ENCODE measurements at regions not wholly inside any gene's neighbourhood (a gene's known extent, or its start where the extent isn't known, plus 50 kb on each side); places are given as distances from the start of the nearest gene placed in this dataset.

DNA sequence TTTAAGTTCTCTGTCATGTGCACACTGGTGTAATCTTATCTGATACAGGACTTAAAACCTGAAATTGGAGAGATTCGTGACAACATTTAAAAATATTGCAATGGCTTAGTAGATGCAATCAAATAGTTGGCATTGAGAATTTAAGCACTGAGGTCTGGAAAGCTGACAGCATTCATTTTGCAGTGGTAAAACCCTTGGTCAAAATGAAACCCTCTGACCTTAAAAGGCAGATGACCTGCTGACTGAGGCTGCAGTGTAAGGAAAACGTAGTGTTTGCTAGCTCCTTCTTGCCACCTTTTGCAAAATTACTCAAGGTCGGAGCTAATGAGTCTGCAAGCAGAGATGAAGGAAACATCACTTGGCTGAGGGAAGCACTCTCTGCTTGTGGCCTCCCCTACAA, 150.6 kb downstream of the KCTD12 start:
- Histone ChIP-seq H3K4me1 (ENCODE audit: control insufficient read depth in 1 of 2, insufficient read depth in 2 of 2, low read length in 2 of 2) (no peaks in the 10 kb centered on the region), H3K4me3 (ENCODE audit: low read depth in 1 of 2, low read length in 2 of 2) (no peak overlapping the region), H3K27ac (ENCODE audit: low read depth, low read length) (no peak overlapping the region), H3K27me3 (ENCODE audit: control insufficient read depth in 1 of 2, insufficient read depth in 2 of 2, low read length in 2 of 2) (no peaks in the 10 kb centered on the region), H3K9ac (ENCODE audit: low read depth in 1 of 2, low read length in 2 of 2) (no peak overlapping the region), H3K9me3 (ENCODE audit: control insufficient read depth in 1 of 2, low read length in 2 of 2) (no peaks in the 10 kb centered on the region), H3K36me3 (ENCODE audit: control insufficient read depth in 1 of 2, insufficient read depth in 2 of 2, low read length in 2 of 2) (no peaks in the 10 kb centered on the region)

- H3K36me3 ChIP-seq (ENCODE audit: control insufficient read depth in 1 of 2, insufficient read depth in 2 of 2, low read length in 2 of 2), result no peaks in the 10 kb centered on the region
- no peaks in the 10 kb centered on the region for H3K4me1 ChIP-seq (ENCODE audit: control insufficient read depth in 1 of 2, insufficient read depth in 2 of 2, low read length in 2 of 2)
- no peaks in the 10 kb centered on the region for H3K9me3 ChIP-seq (ENCODE audit: control insufficient read depth in 1 of 2, low read length in 2 of 2)
- H3K9ac ChIP-seq (ENCODE audit: low read depth in 1 of 2, low read length in 2 of 2), result no peak overlapping the region
- H3K4me3 ChIP-seq (ENCODE audit: low read depth in 1 of 2, low read length in 2 of 2), result no peak overlapping the region
- no peak overlapping the region for H3K27ac ChIP-seq (ENCODE audit: low read depth, low read length)
- H3K27me3 ChIP-seq (ENCODE audit: control insufficient read depth in 1 of 2, insufficient read depth in 2 of 2, low read length in 2 of 2), result no peaks in the 10 kb centered on the region
Observed at GRCh38 chr13:76733671-76734070, 152.5 kb downstream of the KCTD12 start.

GRCh38 chr13:76732367-76732766, 153.8 kb downstream of the KCTD12 start:
- H3K36me3 ChIP-seq (ENCODE audit: control insufficient read depth in 1 of 2, insufficient read depth in 2 of 2, low read length in 2 of 2), result no peaks in the 10 kb centered on the region
- no peaks in the 10 kb centered on the region for H3K4me1 ChIP-seq (ENCODE audit: control insufficient read depth in 1 of 2, insufficient read depth in 2 of 2, low read length in 2 of 2)
- H3K27ac ChIP-seq (ENCODE audit: low read depth, low read length), result no peak overlapping the region
- no peaks in the 10 kb centered on the region for H3K27me3 ChIP-seq (ENCODE audit: control insufficient read depth in 1 of 2, insufficient read depth in 2 of 2, low read length in 2 of 2)
- H3K9ac ChIP-seq (ENCODE audit: low read depth in 1 of 2, low read length in 2 of 2), result no peak overlapping the region
- no peaks in the 10 kb centered on the region for H3K9me3 ChIP-seq (ENCODE audit: control insufficient read depth in 1 of 2, low read length in 2 of 2)
- H3K4me3 ChIP-seq (ENCODE audit: low read depth in 1 of 2, low read length in 2 of 2), result no peak overlapping the region

- Histone ChIP-seq H3K27ac (ENCODE audit: low read depth, low read length) (no peak overlapping the region), H3K27me3 (ENCODE audit: control insufficient read depth in 1 of 2, insufficient read depth in 2 of 2, low read length in 2 of 2) (no peaks in the 10 kb centered on the region), H3K4me3 (ENCODE audit: low read depth in 1 of 2, low read length in 2 of 2) (no peak overlapping the region), H3K9me3 (ENCODE audit: control insufficient read depth in 1 of 2, low read length in 2 of 2) (no peaks in the 10 kb centered on the region), H3K36me3 (ENCODE audit: control insufficient read depth in 1 of 2, insufficient read depth in 2 of 2, low read length in 2 of 2) (no peaks in the 10 kb centered on the region), H3K4me1 (ENCODE audit: control insufficient read depth in 1 of 2, insufficient read depth in 2 of 2, low read length in 2 of 2) (peaks cover 0 to 5% of the 10 kb centered on the region in 2 donors), H3K9ac (ENCODE audit: low read depth in 1 of 2, low read length in 2 of 2) (no peak overlapping the region)
Observed at GRCh38 chr13:76730220-76730619, 156.0 kb downstream of the KCTD12 start.

GRCh38 chr13:76729691-76730090, 156.5 kb downstream of the KCTD12 start:
- Histone ChIP-seq H3K27ac (ENCODE audit: low read depth, low read length) (no peak overlapping the region), H3K36me3 (ENCODE audit: control insufficient read depth in 1 of 2, insufficient read depth in 2 of 2, low read length in 2 of 2) (no peaks in the 10 kb centered on the region), H3K4me3 (ENCODE audit: low read depth in 1 of 2, low read length in 2 of 2) (no peak overlapping the region), H3K9me3 (ENCODE audit: control insufficient read depth in 1 of 2, low read length in 2 of 2) (no peaks in the 10 kb centered on the region), H3K4me1 (ENCODE audit: control insufficient read depth in 1 of 2, insufficient read depth in 2 of 2, low read length in 2 of 2) (peaks cover 0 to 5% of the 10 kb centered on the region in 2 donors), H3K9ac (ENCODE audit: low read depth in 1 of 2, low read length in 2 of 2) (no peak overlapping the region), H3K27me3 (ENCODE audit: control insufficient read depth in 1 of 2, insufficient read depth in 2 of 2, low read length in 2 of 2) (no peaks in the 10 kb centered on the region)

GRCh38 chr13:76725896-76726295, 160.3 kb downstream of the KCTD12 start:
- Histone ChIP-seq H3K9me3 (ENCODE audit: control insufficient read depth in 1 of 2, low read length in 2 of 2) (no peaks in the 10 kb centered on the region), H3K4me3 (ENCODE audit: low read depth in 1 of 2, low read length in 2 of 2) (no peak overlapping the region), H3K36me3 (ENCODE audit: control insufficient read depth in 1 of 2, insufficient read depth in 2 of 2, low read length in 2 of 2) (no peaks in the 10 kb centered on the region), H3K9ac (ENCODE audit: low read depth in 1 of 2, low read length in 2 of 2) (no peak overlapping the region), H3K27ac (ENCODE audit: low read depth, low read length) (no peak overlapping the region), H3K27me3 (ENCODE audit: control insufficient read depth in 1 of 2, insufficient read depth in 2 of 2, low read length in 2 of 2) (no peaks in the 10 kb centered on the region), H3K4me1 (ENCODE audit: control insufficient read depth in 1 of 2, insufficient read depth in 2 of 2, low read length in 2 of 2) (peaks cover 0 to 5% of the 10 kb centered on the region in 2 donors)

- Histone ChIP-seq H3K36me3 (ENCODE audit: control insufficient read depth in 1 of 2, insufficient read depth in 2 of 2, low read length in 2 of 2) (no peaks in the 10 kb centered on the region), H3K9ac (ENCODE audit: low read depth in 1 of 2, low read length in 2 of 2) (no peak overlapping the region), H3K4me3 (ENCODE audit: low read depth in 1 of 2, low read length in 2 of 2) (no peak overlapping the region), H3K9me3 (ENCODE audit: control insufficient read depth in 1 of 2, low read length in 2 of 2) (no peaks in the 10 kb centered on the region), H3K27ac (ENCODE audit: low read depth, low read length) (no peak overlapping the region), H3K27me3 (ENCODE audit: control insufficient read depth in 1 of 2, insufficient read depth in 2 of 2, low read length in 2 of 2) (no peaks in the 10 kb centered on the region), H3K4me1 (ENCODE audit: control insufficient read depth in 1 of 2, insufficient read depth in 2 of 2, low read length in 2 of 2) (peaks cover 0 to 5% of the 10 kb centered on the region in 2 donors)
Observed at GRCh38 chr13:76725211-76725610, 161.0 kb downstream of the KCTD12 start.

DNA sequence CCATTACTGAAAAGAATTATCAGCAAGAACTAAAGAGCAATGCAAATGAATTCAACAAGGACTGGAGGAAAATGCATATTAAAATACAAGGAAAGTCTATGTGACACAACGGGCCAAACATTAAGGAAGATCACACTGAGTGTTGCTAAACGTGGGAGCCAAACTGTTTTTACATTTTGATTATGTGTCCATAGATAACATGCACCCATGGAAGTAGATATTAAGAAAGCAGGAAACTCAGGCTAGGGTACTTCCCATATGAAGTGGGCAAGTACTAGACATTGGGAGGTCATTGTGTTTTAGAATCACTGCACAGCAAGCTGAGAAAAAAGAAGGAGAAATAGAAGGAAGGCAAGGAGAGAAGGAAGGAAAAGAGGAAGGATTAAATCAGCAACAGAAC, 161.8 kb downstream of the KCTD12 start:
- Histone ChIP-seq H3K27ac (ENCODE audit: low read depth, low read length) (no peak overlapping the region), H3K4me1 (ENCODE audit: control insufficient read depth in 1 of 2, insufficient read depth in 2 of 2, low read length in 2 of 2) (peaks cover 0 to 5% of the 10 kb centered on the region in 2 donors), H3K9ac (ENCODE audit: low read depth in 1 of 2, low read length in 2 of 2) (no peak overlapping the region)

GRCh38 chr13:76723551-76724232, 162.5 kb downstream of the KCTD12 start:
- no peak overlapping the region for H3K27ac ChIP-seq (ENCODE audit: low read depth, low read length)
- H3K36me3 ChIP-seq (ENCODE audit: control insufficient read depth in 1 of 2, insufficient read depth in 2 of 2, low read length in 2 of 2), result no peaks in the 10 kb centered on the region
- no peak overlapping the region for H3K4me3 ChIP-seq (ENCODE audit: low read depth in 1 of 2, low read length in 2 of 2)
- no peaks in the 10 kb centered on the region for H3K9me3 ChIP-seq (ENCODE audit: control insufficient read depth in 1 of 2, low read length in 2 of 2)
- no peak overlapping the region for H3K9ac ChIP-seq (ENCODE audit: low read depth in 1 of 2, low read length in 2 of 2)
- H3K27me3 ChIP-seq (ENCODE audit: control insufficient read depth in 1 of 2, insufficient read depth in 2 of 2, low read length in 2 of 2), result no peaks in the 10 kb centered on the region
- H3K4me1 ChIP-seq (ENCODE audit: control insufficient read depth in 1 of 2, insufficient read depth in 2 of 2, low read length in 2 of 2), result peaks cover 0 to 5% of the 10 kb centered on the region in 2 donors

More for the DNA sequence above, 161.8 kb downstream of the KCTD12 start:
- Histone ChIP-seq H3K27me3 (ENCODE audit: control insufficient read depth in 1 of 2, insufficient read depth in 2 of 2, low read length in 2 of 2) (no peaks in the 10 kb centered on the region), H3K4me3 (ENCODE audit: low read depth in 1 of 2, low read length in 2 of 2) (no peak overlapping the region), H3K9me3 (ENCODE audit: control insufficient read depth in 1 of 2, low read length in 2 of 2) (no peaks in the 10 kb centered on the region), H3K36me3 (ENCODE audit: control insufficient read depth in 1 of 2, insufficient read depth in 2 of 2, low read length in 2 of 2) (no peaks in the 10 kb centered on the region)

DNA sequence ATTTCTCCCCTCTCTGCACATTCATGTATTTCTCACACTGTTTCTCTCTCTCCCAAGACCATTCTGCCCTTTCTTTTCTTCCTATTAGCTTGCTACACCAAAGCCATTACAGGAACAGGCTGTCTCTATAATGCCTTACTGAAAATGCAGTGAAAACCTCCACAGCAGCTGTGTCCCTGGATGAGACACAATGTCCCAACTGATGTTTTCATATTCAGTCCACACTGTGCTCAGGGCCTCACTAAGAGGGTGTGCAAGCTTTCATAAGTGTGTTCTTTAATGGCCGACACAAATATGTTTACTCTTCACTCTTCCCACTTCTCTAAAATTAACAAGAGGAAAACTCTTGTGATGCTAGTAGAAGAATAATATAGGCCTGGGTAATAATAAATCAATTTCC, 163.4 kb downstream of the KCTD12 start:
- Histone ChIP-seq H3K27ac (ENCODE audit: low read depth, low read length) (no peak overlapping the region), H3K4me1 (ENCODE audit: control insufficient read depth in 1 of 2, insufficient read depth in 2 of 2, low read length in 2 of 2) (peaks cover 0 to 5% of the 10 kb centered on the region in 2 donors), H3K9ac (ENCODE audit: low read depth in 1 of 2, low read length in 2 of 2) (no peak overlapping the region), H3K9me3 (ENCODE audit: control insufficient read depth in 1 of 2, low read length in 2 of 2) (no peaks in the 10 kb centered on the region), H3K36me3 (ENCODE audit: control insufficient read depth in 1 of 2, insufficient read depth in 2 of 2, low read length in 2 of 2) (no peaks in the 10 kb centered on the region), H3K27me3 (ENCODE audit: control insufficient read depth in 1 of 2, insufficient read depth in 2 of 2, low read length in 2 of 2) (no peaks in the 10 kb centered on the region), H3K4me3 (ENCODE audit: low read depth in 1 of 2, low read length in 2 of 2) (no peak overlapping the region)

Measured in duodenal mucosa (tissue), 2 donors.